Ascending aorta (tissue), 2 donors: ENCODE measurements at regions not wholly inside any gene's neighbourhood (a gene's known extent, or its start where the extent isn't known, plus 50 kb on each side); places are given as distances from the start of the nearest gene placed in this dataset.

Source experiments
- DNase-seq, 2 donors: peaks; one replicate each; pipeline ENCODE4 v3.0.0-alpha.2; 2019; ENCODE audit warnings: low spot score in 2 of 2
- H3K27ac ChIP-seq, 2 donors: fragments of 200-600 bp; sonication (generic); one replicate each; pipeline ENCODE4 v1.5.1; 2016 to 2017; ENCODE audit warnings: mild to moderate bottlenecking in 1 of 2
- H3K27me3 ChIP-seq: fragments of 200-600 bp; sonication (generic); one replicate; pipeline ENCODE4 v1.5.1; 2017
- H3K36me3 ChIP-seq, 2 donors: fragments of 200-600 bp; sonication (generic); one replicate each; pipeline ENCODE4 v1.5.1; 2016
- H3K4me1 ChIP-seq, 2 donors: fragments of 200-600 bp; sonication (generic); one replicate each; pipeline ENCODE4 v1.5.1; 2016 to 2017; ENCODE audit warnings: mild to moderate bottlenecking in 1 of 2
- H3K4me3 ChIP-seq, 2 donors: fragments of 200-600 bp; sonication (generic); one replicate each; pipeline ENCODE4 v1.5.1; 2016 to 2017; ENCODE audit warnings: mild to moderate bottlenecking in 1 of 2
- H3K9me3 ChIP-seq, 2 donors: fragments of 200-600 bp; sonication (generic); one replicate each; pipeline ENCODE4 v1.5.1; 2016
- intact Hi-C: fragments of 100-400 bp; cut with DNase I; formaldehyde crosslinking; loops from one replicate; pipeline ENCODE4 v1.15.1; 2023
- TF ChIP-seq, protein P1 (sequence below), 3 experiments: fragments of 200-600 bp in 2 of 3; fragments of 450-650 bp in 1 of 3; sonication (generic) in 2 of 3; IDR thresholded peaks; one replicate each; pipeline ENCODE4 v1.5.1; 2016 to 2019; ENCODE audit warnings: antibody characterized with exemption in 3 of 3, mild to moderate bottlenecking in 1 of 3, moderate library complexity in 1 of 3

DNA sequence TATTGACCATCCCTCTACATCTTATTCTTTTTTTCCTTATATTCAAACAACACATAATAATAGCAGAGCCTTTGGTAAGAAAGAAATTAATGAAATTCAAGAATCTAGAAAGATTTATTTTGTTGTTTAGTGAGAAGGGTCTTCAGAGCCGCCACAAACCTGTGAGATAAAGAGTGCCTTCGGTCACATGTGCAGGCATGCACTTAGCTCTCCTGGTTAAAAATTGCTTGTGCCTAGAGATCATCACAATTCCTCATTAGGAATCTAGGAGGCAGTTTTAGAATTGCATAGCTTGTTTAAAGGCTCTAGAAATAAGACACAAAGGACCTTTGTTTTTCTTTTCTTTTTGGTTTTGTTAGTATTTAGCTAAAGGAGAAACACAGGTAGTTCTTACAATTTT, 1948.4 kb upstream of the IGFBP7 start:
- Histone ChIP-seq H3K4me3 (no peak overlapping the region), H3K4me1 (no peaks in the 10 kb centered on the region), H3K27me3 (no peaks in the 10 kb centered on the region), H3K36me3 (no peaks in the 10 kb centered on the region), H3K9me3 (no peaks in the 10 kb centered on the region), H3K27ac (no peak overlapping the region)
- DNase-seq, result no peak
- TF ChIP-seq, protein P1, sequence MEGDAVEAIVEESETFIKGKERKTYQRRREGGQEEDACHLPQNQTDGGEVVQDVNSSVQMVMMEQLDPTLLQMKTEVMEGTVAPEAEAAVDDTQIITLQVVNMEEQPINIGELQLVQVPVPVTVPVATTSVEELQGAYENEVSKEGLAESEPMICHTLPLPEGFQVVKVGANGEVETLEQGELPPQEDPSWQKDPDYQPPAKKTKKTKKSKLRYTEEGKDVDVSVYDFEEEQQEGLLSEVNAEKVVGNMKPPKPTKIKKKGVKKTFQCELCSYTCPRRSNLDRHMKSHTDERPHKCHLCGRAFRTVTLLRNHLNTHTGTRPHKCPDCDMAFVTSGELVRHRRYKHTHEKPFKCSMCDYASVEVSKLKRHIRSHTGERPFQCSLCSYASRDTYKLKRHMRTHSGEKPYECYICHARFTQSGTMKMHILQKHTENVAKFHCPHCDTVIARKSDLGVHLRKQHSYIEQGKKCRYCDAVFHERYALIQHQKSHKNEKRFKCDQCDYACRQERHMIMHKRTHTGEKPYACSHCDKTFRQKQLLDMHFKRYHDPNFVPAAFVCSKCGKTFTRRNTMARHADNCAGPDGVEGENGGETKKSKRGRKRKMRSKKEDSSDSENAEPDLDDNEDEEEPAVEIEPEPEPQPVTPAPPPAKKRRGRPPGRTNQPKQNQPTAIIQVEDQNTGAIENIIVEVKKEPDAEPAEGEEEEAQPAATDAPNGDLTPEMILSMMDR (IDR thresholded peaks at IDR 0.05), result no peak
- intact Hi-C loops, result no loop called here

- TF ChIP-seq, protein P1 (IDR thresholded peaks at IDR 0.05), result no peak
- H3K4me1 ChIP-seq, result no peaks in the 10 kb centered on the region
- H3K27me3 ChIP-seq, result no peaks in the 10 kb centered on the region
- H3K4me3 ChIP-seq, result no peak overlapping the region
- no peak for DNase-seq
- intact Hi-C loops, result no loop called here
- no peak overlapping the region for H3K27ac ChIP-seq
- no peaks in the 10 kb centered on the region for H3K9me3 ChIP-seq
- H3K36me3 ChIP-seq, result no peaks in the 10 kb centered on the region
Measured at GRCh38 chr4:59060002-59060846, 1950.0 kb upstream of the IGFBP7 start.

GRCh38 chr4:59060895-59061294, 1950.7 kb upstream of the IGFBP7 start:
- no peaks in the 10 kb centered on the region for H3K27me3 ChIP-seq
- H3K27ac ChIP-seq, result no peak overlapping the region
- TF ChIP-seq, protein P1 (IDR thresholded peaks at IDR 0.05), result no peak
- no peaks in the 10 kb centered on the region for H3K4me1 ChIP-seq
- H3K4me3 ChIP-seq, result no peak overlapping the region
- H3K36me3 ChIP-seq, result no peaks in the 10 kb centered on the region
- no peaks in the 10 kb centered on the region for H3K9me3 ChIP-seq
- DNase-seq, result no peak
- intact Hi-C loops, result no loop called here

- intact Hi-C loops, result no loop called here
- H3K27ac ChIP-seq, result no peak overlapping the region
- no peaks in the 10 kb centered on the region for H3K4me1 ChIP-seq
- no peaks in the 10 kb centered on the region for H3K9me3 ChIP-seq
- H3K4me3 ChIP-seq, result no peak overlapping the region
- no peaks in the 10 kb centered on the region for H3K27me3 ChIP-seq
- no peak for DNase-seq
- TF ChIP-seq, protein P1 (IDR thresholded peaks at IDR 0.05), result no peak
- no peaks in the 10 kb centered on the region for H3K36me3 ChIP-seq
Measured at GRCh38 chr4:59063015-59063720, 1953.0 kb upstream of the IGFBP7 start.

DNA sequence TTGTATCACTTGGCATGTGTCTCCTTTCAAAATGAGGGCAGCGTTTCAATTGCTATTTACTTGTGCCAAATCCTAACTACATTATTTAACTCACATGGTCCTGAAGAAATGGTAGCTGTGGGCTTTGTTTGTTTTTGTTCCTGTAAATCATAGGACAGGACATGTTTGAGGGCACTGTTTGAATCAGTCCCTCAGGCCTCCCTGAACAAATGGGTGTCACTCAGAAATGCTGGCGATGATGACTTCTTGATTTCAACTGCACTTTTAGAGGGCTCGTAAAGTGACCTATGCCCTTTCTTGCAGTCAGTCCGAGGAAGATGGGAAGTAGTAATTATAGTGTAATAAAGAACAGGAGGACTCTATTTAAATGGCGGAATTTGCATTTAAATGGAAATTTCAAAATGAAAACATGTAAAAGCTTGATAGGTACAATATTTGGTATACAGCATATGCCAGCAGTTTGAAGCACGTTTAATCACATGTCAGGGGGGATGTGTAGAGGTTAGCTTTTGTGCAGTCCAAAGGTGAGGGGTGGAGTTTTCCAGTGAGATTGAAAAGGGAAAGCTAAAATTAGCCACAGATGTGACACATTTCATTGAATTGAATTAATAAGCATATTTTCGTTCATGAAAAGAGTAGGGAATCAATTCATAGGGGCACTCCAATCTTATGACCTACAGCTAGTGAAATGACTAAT, 1958.7 kb upstream of the IGFBP7 start:
- Histone ChIP-seq H3K4me1 (no peaks in the 10 kb centered on the region), H3K27ac (no peak overlapping the region), H3K9me3 (no peaks in the 10 kb centered on the region), H3K27me3 (no peaks in the 10 kb centered on the region), H3K4me3 (no peak overlapping the region), H3K36me3 (no peaks in the 10 kb centered on the region)
- DNase-seq, result no peak
- TF ChIP-seq, protein P1 (IDR thresholded peaks at IDR 0.05), result no peak
- intact Hi-C loops, result no loop called here
